ENCODE measurements at regions not wholly inside any gene's neighbourhood (a gene's known extent, or its start where the extent isn't known, plus 50 kb on each side); places are given as distances from the start of the nearest gene placed in this dataset.

DNA sequence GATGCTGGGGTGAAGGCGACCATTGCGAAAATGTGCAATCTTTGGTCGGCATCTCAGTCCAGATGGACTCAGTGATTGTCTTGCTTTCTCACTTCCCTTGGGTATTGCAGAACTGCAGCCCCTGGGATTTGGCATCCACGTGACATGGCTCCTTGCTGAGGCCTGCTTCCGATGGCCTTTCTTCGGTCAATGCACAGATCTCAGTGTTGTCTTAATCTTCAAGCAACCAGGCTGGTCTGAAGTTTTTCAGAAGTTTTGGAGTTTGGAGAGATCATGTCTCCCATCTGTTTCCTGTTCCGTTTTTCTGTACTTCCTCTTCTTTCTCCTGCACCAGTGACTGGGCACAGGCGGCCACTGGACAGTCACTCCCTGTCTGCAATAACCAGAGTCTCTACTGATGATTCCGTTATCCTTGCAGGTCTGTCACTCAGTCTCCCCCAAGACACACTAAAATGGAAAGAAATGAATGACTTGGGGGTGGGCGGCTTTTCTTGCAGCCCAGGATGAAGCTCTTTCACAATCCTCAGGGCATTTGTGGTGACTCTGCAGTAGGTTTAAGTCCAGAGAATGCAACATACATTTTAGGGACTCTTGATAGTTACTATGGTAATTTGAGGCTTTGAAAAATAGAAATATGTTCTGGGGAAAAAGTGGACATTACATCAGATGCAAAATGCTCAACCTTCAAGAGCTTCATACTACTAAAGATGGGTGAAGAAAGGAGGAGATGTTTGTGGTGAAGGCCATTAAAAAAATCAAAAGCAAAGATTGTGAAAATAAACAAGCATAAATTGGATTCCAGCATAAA lies 106.3 kb upstream of the ZFHX3 start:
- Histone ChIP-seq H3K36me3 (no peaks in the 10 kb centered on the region), H3K4me1 (peaks cover 0 to 68% (median 0%) of the 10 kb centered on the region in 12 donors), H3K27ac (peak overlapping the region in 7 of 12 donors; percentile 14 to 87 (median 32)), H3K9me3 (peaks cover 0 to 4% (median 0%) of the 10 kb centered on the region in 12 donors), H3K4me3 (no peak overlapping the region), H3K27me3 (no peaks in the 10 kb centered on the region)
- peak; percentile 49 to 72 (median 61) for DNase-seq
- peak; percentile 75 to 87 (median 82) for ATAC-seq
- intact Hi-C loops (cut with DNase I) = no loop called here
- 53 to 68% (median 65%) methylated on average over 10 of the region's 10 CpGs for WGBS, 4 donors
- TF ChIP-seq, protein P1, sequence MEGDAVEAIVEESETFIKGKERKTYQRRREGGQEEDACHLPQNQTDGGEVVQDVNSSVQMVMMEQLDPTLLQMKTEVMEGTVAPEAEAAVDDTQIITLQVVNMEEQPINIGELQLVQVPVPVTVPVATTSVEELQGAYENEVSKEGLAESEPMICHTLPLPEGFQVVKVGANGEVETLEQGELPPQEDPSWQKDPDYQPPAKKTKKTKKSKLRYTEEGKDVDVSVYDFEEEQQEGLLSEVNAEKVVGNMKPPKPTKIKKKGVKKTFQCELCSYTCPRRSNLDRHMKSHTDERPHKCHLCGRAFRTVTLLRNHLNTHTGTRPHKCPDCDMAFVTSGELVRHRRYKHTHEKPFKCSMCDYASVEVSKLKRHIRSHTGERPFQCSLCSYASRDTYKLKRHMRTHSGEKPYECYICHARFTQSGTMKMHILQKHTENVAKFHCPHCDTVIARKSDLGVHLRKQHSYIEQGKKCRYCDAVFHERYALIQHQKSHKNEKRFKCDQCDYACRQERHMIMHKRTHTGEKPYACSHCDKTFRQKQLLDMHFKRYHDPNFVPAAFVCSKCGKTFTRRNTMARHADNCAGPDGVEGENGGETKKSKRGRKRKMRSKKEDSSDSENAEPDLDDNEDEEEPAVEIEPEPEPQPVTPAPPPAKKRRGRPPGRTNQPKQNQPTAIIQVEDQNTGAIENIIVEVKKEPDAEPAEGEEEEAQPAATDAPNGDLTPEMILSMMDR (IDR thresholded peaks at IDR 0.05) = no peak
- TF ChIP-seq POLR2A (IDR thresholded peaks at IDR 0.05) = no peak

DNA sequence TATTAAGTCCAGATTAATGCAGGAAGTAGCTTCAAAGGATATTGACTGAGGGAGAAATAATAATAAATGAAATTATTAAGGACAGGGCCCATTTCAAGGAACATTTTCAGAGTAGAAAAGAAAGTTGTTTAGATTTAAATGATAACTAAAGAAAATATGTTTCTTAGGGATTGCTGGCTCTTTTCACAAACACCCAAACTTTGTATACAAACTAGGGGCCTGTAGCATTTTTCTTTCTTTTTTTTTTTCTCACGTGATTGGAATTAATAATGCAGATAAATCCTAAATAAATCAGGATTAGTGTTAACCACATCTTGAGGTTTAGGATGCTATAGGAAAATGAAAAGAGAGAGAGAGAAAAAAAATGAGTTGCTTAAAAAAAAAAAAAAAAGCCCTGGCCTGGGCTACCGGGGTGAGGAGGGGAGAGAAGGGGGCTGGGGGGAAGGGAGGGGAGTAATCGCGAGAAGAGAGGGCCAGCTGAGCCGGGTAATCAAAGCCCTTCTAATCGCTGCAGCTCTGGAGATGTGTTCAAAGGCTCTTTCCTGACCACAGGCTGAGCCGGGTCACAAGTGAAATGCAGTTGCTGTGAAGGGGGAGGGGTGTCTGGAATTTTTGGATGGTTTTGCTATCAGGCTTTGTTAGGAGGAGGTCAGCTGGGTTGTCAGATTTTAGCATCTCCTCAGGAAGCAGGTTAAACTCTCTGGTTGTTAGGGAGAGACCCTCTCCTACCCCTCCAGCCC lies 104.6 kb upstream of the ZFHX3 start:
- Histone ChIP-seq H3K36me3 (no peaks in the 10 kb centered on the region), H3K27me3 (no peaks in the 10 kb centered on the region), H3K27ac (peak overlapping the region in 3 of 12 donors; percentile 34 to 87 (median 48)), H3K9me3 (no peaks in the 10 kb centered on the region), H3K4me1 (peaks cover 0 to 60% (median 0%) of the 10 kb centered on the region in 12 donors), H3K4me3 (no peak overlapping the region)
- no peak for TF ChIP-seq POLR2A (IDR thresholded peaks at IDR 0.05)
- TF ChIP-seq, protein P1 (IDR thresholded peaks at IDR 0.05) = no peak
- no peak for ATAC-seq
- DNase-seq = no peak
- WGBS, 4 donors = 30 to 49% (median 37%) methylated on average over 7 of the region's 7 CpGs
- intact Hi-C loops (cut with DNase I) = no loop called here

DNA sequence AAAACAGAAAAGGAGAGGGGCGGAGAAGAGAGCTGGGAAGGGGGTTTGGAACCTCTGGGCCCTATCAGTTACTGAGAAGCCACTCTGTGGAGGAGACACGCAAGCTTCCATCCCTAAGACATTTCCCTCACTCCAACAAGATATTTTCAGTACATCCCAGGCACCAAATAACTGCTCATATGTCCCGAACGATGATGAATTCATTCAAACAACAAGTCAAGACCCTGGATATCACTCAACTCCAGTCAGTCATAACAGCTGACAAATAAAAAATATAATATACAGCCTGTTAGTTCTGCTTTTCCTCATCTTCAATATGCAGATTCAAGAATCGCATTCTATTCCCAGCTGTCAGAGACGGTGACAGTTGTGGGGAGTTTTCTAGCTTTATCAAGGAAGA lies 104.0 kb upstream of the ZFHX3 start:
- H3K36me3 ChIP-seq = no peaks in the 10 kb centered on the region
- H3K27me3 ChIP-seq = no peaks in the 10 kb centered on the region
- no peak for TF ChIP-seq POLR2A (IDR thresholded peaks at IDR 0.05)
- TF ChIP-seq, protein P1 (IDR thresholded peaks at IDR 0.05) = no peak
- DNase-seq (no peak), ATAC-seq (no peak)
- peaks cover 0 to 57% (median 0%) of the 10 kb centered on the region in 12 donors for H3K4me1 ChIP-seq
- H3K27ac ChIP-seq = peak overlapping the region in 3 of 12 donors; percentile 27 to 87 (median 31)
- intact Hi-C loops (cut with DNase I) = no loop called here
- no peaks in the 10 kb centered on the region for H3K9me3 ChIP-seq
- no peak overlapping the region for H3K4me3 ChIP-seq
- 72 to 85% (median 77%) methylated on average over 6 of the region's 6 CpGs for WGBS, 4 donors

DNA sequence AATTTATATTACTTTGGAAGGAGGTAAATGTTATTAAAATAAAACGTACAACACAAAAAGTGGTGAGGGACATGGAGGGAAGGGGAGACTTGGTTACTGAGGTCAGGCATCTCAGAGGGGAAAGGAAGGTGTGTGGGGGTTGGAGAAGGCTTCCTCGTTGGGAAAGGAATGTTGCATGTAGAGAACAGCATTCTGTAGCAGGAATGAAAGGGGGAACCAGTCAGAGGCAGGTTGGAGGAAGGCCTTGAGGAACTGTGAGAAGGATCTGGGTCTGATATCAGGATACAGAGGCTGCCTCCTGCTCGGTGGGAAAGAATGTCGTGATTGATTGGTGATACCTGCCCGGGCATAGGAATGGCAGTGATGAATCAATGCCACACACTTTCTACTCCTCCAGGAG lies 103.3 kb upstream of the ZFHX3 start:
- Histone ChIP-seq H3K4me3 (no peak overlapping the region), H3K4me1 (peaks cover 0 to 57% (median 0%) of the 10 kb centered on the region in 12 donors), H3K36me3 (no peaks in the 10 kb centered on the region), H3K9me3 (no peaks in the 10 kb centered on the region), H3K27ac (peak overlapping the region in 2 of 12 donors; percentile 34 to 87), H3K27me3 (no peaks in the 10 kb centered on the region)
- TF ChIP-seq, protein P1 (IDR thresholded peaks at IDR 0.05) = no peak
- TF ChIP-seq POLR2A (IDR thresholded peaks at IDR 0.05) = no peak
- WGBS, 4 donors = 41 to 50% (median 44%) methylated on average over 5 of the region's 5 CpGs
- no peak for DNase-seq
- intact Hi-C loops (cut with DNase I) = no loop called here
- no peak for ATAC-seq
